ENCODE measurements at regions not wholly inside any gene's neighbourhood (a gene's known extent, or its start where the extent isn't known, plus 50 kb on each side); places are given as distances from the start of the nearest gene placed in this dataset.

- TF ChIP-seq POLR2A (IDR thresholded peaks at IDR 0.05) (no peak), CTCF (IDR thresholded peaks at IDR 0.05) (no peak)
Observed at GRCh38 chr18:78738076-78738690, 241.4 kb upstream of the SALL3 start.

Measured in sigmoid colon (tissue), 3 donors.